HCT116 (cell line): ENCODE measurements at regions not wholly inside any gene's neighbourhood (a gene's known extent, or its start where the extent isn't known, plus 50 kb on each side); places are given as distances from the start of the nearest gene placed in this dataset.

Experiments
- CTCF ChIP-seq, 3 experiments: fragments of 200-600 bp in 1 of 3; sonication (generic) in 1 of 3; IDR thresholded peaks in 2 of 3; conservative IDR thresholded peaks in 1 of 3; 2 replicates each; pipeline ENCODE4 v1.5.1; 2012 to 2017; ENCODE audit warnings: low read depth in 2 of 3, low read length in 2 of 3, antibody characterized with exemption in 1 of 3, borderline replicate concordance in 1 of 3, control low read depth in 1 of 3, mild to moderate bottlenecking in 1 of 3, mixed read lengths in 1 of 3, mixed run types in 1 of 3, moderate library complexity in 1 of 3; ENCODE audit not compliant: insufficient read depth in 1 of 3
- EZH2 ChIP-seq: fragments of 200-600 bp; sonication (generic); IDR thresholded peaks from 2 replicates; pipeline ENCODE4 v1.6.1; 2017; ENCODE audit warnings: antibody characterized with exemption, mixed run types
- FOSL1 ChIP-seq: IDR thresholded peaks from 2 replicates; pipeline ENCODE4 v1.6.1; 2012; ENCODE audit warnings: low read depth
- POLR2AphosphoS5 ChIP-seq: IDR thresholded peaks from 2 replicates; pipeline ENCODE4 v1.6.1; 2011; ENCODE audit warnings: mild to moderate bottlenecking, low read depth, low read length, moderate library complexity
- SP1 ChIP-seq: IDR thresholded peaks from 2 replicates; pipeline ENCODE4 v1.6.1; 2012; ENCODE audit warnings: low read depth
- SRF ChIP-seq: IDR thresholded peaks from 2 replicates; pipeline ENCODE4 v1.6.1; 2012; ENCODE audit warnings: low read depth
- TF ChIP-seq, protein P1 (sequence below): IDR thresholded peaks from 2 replicates; pipeline ENCODE4 v1.6.1; 2012; ENCODE audit warnings: low read depth
- TF ChIP-seq, protein P2 (sequence below): IDR thresholded peaks from 2 replicates; pipeline ENCODE4 v1.6.1; 2011; ENCODE audit warnings: mild to moderate bottlenecking, low read length, moderate library complexity; ENCODE audit not compliant: insufficient replicate concordance; ENCODE audit errors: extremely low read depth

DNA sequence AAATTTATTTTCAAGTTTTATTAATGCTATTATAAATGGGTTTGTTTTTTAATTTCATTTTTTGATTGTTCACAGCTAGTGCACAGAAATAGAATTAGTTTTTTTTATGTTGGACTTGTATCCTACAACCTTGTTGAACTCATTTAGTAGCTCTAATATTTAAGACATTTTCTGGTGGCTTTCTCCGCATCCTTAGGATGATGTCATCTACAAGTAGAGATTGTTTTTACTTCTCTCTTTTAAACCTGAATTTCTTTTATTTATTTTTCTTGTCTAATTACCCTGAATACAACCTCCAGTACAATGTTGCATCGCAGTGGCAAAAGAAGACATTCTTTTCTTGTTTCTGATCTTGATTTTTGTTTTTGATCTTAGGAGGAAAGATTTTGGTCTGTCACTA is 142.6 kb upstream of the PRDM1 start (continued):
- TF ChIP-seq, protein P1, sequence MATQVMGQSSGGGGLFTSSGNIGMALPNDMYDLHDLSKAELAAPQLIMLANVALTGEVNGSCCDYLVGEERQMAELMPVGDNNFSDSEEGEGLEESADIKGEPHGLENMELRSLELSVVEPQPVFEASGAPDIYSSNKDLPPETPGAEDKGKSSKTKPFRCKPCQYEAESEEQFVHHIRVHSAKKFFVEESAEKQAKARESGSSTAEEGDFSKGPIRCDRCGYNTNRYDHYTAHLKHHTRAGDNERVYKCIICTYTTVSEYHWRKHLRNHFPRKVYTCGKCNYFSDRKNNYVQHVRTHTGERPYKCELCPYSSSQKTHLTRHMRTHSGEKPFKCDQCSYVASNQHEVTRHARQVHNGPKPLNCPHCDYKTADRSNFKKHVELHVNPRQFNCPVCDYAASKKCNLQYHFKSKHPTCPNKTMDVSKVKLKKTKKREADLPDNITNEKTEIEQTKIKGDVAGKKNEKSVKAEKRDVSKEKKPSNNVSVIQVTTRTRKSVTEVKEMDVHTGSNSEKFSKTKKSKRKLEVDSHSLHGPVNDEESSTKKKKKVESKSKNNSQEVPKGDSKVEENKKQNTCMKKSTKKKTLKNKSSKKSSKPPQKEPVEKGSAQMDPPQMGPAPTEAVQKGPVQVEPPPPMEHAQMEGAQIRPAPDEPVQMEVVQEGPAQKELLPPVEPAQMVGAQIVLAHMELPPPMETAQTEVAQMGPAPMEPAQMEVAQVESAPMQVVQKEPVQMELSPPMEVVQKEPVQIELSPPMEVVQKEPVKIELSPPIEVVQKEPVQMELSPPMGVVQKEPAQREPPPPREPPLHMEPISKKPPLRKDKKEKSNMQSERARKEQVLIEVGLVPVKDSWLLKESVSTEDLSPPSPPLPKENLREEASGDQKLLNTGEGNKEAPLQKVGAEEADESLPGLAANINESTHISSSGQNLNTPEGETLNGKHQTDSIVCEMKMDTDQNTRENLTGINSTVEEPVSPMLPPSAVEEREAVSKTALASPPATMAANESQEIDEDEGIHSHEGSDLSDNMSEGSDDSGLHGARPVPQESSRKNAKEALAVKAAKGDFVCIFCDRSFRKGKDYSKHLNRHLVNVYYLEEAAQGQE = no peak
- TF ChIP-seq POLR2AphosphoS5 (no peak), SRF (no peak), SP1 (no peak), CTCF (IDR thresholded peaks at IDR 0.05 in 2 of 3, conservative IDR thresholded peaks at IDR 0.05 in 1 of 3; ENCODE audit: borderline replicate concordance in 1 of 3, insufficient read depth in 1 of 3, low read depth in 2 of 3, low read length in 2 of 3) (no peak), FOSL1 (no peak), EZH2 (no peak)
- TF ChIP-seq, protein P2, sequence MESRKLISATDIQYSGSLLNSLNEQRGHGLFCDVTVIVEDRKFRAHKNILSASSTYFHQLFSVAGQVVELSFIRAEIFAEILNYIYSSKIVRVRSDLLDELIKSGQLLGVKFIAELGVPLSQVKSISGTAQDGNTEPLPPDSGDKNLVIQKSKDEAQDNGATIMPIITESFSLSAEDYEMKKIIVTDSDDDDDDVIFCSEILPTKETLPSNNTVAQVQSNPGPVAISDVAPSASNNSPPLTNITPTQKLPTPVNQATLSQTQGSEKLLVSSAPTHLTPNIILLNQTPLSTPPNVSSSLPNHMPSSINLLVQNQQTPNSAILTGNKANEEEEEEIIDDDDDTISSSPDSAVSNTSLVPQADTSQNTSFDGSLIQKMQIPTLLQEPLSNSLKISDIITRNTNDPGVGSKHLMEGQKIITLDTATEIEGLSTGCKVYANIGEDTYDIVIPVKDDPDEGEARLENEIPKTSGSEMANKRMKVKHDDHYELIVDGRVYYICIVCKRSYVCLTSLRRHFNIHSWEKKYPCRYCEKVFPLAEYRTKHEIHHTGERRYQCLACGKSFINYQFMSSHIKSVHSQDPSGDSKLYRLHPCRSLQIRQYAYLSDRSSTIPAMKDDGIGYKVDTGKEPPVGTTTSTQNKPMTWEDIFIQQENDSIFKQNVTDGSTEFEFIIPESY = no peak
